Stimulated activated CD4-positive, alpha-beta T cell treated with anti-CD3 and anti-CD28 coated beads, TNF-alpha, amount 100 ng/mL, for 48 hours (primary cell): ENCODE measurements at regions not wholly inside any gene's neighbourhood (a gene's known extent, or its start where the extent isn't known, plus 50 kb on each side); places are given as distances from the start of the nearest gene placed in this dataset.
"Not testable (repeated sequence)": the region's sequence is repeated elsewhere in the genome, so short reads cannot be mapped to it uniquely, and the experiment has no call there.

Experiments
- DNase-seq, 3 donors: peaks; one replicate each; pipeline ENCODE4 v3.0.0-alpha.2; 2020; ENCODE audit warnings: low read depth in 3 of 3

DNA sequence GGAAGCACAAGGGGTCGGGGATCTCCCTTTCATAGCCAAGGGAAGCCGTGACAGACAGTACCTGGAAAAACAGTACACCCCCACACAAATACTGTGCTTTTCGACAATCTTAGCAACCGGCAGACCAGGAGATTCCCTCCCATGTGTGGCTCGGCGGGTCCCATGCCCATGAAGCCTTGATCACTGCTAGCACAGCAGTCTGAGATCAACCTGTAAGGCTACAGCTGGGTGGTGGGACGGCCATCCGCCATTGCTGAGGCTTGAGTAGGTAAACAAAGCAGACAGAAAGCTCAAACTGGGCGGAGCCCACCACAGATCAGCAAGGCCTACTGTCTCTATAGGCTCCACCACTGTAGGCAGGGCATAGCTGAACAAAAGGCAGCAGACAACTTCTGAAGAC is 180.2 kb upstream of the SOX6 start:
- no peak for DNase-seq

- DNase-seq, result no peak
These were observed 172.3 kb upstream of the SOX6 start for GRCh38 chr11:16528639-16529038.

DNA sequence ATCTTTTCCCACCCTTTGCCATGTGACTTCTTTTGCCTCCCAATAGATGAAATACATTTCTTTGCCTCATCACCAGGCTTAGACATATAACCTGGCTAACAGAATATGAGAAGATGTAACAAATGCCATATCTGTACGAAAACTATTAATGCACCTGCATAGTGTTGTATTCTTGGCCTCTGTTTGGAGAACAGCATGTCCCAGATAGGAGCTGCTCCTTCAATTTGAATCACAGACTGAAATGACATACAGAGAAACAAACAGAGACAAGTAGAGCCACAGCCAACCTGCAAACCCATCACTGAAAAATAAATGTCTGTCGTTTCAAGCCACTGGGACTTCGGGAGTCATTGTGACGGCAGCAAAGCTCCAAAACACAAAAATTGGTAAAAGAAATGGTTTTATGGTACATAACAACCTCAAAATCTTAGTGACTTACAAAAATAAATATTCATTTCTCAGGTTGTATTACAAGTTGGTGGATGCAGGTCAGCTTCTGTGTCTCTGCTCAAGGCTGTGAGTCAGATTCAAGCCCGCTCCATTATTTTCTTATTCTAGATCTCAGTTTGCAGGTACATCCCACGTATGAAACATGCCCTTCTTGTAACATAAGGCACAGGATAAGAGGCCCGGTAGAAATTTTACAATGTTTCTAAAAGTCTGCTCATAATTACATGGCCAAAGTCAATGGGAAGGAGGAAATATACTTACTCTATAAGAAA is 171.3 kb upstream of the SOX6 start:
- no peak for DNase-seq

- no peak for DNase-seq
These were observed 170.6 kb upstream of the SOX6 start for GRCh38 chr11:16526947-16527346.

GRCh38 chr11:16520713-16521112 is 164.4 kb upstream of the SOX6 start:
- not testable (repeated sequence) for DNase-seq

- DNase-seq, result no peak
These were observed 156.5 kb upstream of the SOX6 start for GRCh38 chr11:16512899-16513241.

GRCh38 chr11:16512198-16512898 is 156.0 kb upstream of the SOX6 start:
- DNase-seq, result no peak

DNA sequence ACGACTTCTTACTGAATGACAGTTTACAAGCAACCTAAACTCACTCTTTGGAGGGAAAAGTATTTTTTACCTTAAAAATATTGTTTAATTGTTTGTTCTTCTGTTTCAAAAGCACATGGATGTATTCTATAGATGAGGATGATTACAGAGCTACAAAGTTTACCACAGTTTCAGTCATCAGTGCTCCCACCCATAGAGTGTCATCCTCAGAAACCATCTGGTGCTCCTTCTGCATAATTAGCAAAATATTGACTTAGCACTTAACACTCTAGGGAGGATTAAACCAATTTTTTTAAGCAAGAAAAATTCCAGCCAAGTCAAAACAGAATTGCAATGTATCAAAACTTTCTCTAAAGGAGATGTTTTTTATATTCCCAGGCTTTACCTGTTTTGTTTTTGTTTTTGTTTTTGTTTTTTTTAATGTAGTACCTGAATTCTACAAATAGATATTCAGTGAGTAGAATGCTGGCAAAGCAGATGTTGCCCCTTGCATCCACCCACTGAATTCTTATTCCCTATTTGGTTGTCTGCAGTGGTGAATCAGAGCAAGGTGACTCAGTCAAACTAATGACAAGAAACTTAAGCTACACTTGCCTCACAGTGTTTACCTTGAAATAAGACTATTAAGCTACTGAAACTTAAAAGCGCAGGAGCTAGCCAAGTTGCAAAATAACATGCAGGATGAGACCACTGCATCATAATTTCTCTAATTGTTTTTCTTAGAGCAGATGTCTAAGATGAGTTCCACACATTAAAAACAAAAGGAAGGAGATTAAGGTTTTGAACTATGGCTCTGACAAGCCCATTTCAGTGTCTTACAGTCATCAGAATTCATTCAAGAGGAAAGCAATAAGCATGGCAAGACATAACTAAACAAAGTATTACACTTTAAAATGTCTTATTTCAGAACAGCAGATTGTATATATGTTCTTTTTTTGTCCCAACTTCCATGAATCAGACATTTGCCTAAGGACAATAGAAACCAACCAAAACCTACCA is 155.1 kb upstream of the SOX6 start:
- DNase-seq, result no peak

- DNase-seq, result no peak
These were observed 149.1 kb upstream of the SOX6 start for GRCh38 chr11:16505481-16505880.

- DNase-seq, result not testable (repeated sequence)
These were observed 147.5 kb upstream of the SOX6 start for GRCh38 chr11:16503891-16504290.

DNA sequence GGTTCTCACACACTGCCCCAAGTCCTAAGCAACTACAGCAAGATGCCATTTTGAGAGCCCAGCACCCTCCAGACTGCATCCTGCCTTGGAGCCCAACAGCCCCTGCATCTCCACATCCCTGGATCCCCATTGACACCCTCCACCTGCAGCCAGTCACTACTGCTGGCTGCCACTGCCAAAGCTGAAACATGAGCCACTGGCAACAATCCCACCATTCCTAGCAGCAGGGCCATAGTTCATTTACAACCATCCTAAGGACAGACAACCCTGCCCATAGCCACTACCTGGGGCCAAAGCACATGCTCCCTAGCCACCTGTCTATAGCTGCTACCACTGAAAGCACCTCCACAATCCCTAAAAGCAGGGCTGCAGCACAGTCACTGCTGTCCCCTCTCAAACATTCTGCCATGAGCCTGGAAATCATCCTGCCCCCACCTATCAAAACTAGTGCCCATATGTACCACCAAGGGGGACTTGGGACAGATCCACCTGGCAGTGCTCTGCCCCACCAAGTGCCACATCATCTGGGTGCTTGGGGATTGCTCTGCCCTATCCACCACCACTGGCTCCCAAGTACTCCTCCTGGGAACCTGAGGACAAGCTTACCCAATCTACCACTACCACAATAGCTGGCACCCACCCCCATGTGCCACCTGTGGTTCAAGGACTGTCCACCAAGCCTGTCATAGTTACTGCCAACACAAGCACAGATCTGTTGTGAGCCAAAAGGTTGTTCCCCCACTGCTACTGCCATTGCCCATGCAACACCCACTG is 138.8 kb upstream of the SOX6 start:
- no peak for DNase-seq

- DNase-seq, result no peak
These were observed 128.1 kb upstream of the SOX6 start for GRCh38 chr11:16484434-16484833.

- no peak for DNase-seq
These were observed 118.3 kb upstream of the SOX6 start for GRCh38 chr11:16474659-16475058.

DNA sequence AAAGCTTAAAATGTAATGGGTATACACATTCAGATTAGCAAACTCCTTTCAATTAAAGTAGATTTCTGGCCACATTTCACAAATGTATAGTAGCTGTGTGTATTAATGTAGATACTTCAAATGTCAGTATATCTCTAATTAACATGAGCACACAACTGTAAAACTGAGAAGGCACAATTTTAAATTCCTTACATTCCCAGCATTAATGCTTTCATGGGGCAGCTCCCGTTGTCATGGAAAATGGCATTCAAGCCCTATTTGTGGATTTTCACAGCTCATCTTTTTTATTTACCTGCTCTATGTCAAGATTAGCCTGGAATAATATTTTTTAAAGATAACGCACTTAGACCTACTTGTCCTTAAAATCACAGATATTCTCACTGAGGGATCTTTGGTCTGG is 113.6 kb upstream of the SOX6 start:
- DNase-seq, result no peak

DNA sequence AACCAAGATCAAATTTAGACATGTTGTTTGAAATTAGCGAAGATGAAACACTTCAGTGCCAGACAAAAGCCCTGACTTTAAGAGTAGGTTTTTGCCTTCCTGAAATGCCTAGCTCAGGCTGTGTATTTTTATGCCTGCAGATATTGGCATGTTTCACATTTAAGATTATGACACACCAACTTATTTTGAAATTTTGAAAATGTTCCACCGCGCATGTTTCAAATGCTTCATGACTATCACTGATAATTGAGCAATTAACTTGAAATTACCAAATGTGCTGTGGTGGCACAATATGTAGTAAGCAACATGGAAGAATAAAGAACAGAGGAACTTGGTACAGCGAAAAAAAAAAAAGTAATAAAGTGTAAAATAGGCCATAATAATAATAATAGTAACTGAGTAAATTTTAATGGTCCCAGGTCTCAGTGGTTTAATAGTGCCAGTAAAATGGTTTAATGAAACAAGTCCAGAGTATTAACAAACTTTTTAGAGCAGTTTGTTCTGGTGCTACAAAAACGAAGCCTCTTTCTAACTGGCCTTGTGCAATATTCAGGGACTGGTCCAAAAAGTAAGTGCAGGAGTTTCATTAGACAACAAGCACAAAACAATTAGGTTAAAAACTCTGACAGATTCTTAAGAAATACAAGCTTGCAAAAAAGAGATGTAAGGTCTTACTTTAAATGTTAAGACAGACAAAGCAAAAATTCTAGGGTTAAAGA is 112.5 kb upstream of the SOX6 start:
- no peak for DNase-seq

DNA sequence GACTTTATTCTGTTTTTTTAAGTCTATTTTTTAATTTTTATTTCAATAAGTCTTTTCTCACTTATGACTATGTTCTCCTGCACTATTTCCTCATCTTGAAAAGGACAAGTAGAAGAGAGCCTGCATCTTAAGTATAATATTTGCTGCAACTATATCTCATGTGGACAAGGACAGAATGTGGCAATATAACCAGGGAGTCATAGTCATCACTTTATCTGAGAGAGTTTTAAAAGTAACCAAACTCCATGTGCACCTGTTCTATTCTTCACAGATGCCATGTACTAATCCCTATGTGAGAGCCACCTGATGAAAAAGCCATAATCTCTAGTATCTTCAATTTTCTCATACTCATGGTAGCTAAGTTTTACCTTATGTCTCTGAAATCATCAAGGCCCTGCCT is 104.2 kb upstream of the SOX6 start:
- DNase-seq, result no peak

- DNase-seq, result no peak
These were observed 100.0 kb upstream of the SOX6 start for GRCh38 chr11:16456366-16456765.

DNA sequence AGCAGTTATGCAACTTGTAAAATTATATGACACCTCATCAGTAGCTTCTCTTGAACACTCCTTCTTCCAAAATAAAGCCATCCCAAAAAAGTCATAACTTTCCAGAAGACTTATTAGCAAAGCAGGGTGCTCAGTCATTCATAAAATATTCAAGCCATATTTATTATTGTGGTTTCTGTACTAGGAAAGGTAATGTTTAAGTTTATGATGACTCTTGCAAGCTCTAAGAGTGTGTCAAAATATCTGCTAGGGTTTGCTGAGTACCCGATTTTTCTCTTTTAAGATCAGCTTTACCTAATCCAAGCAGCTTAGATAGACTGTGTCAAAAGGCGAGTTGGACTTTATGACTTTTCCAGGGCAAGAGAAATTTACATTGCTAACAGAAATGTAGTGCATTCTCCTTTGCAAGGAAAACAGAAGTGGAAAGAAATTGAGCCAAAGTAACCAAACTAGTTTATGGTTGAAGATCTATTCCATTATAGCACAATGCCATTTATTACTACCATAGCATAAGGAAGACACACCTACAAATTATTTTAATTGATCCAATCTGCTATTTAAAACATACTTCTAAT is 98.0 kb upstream of the SOX6 start:
- no peak for DNase-seq

DNA sequence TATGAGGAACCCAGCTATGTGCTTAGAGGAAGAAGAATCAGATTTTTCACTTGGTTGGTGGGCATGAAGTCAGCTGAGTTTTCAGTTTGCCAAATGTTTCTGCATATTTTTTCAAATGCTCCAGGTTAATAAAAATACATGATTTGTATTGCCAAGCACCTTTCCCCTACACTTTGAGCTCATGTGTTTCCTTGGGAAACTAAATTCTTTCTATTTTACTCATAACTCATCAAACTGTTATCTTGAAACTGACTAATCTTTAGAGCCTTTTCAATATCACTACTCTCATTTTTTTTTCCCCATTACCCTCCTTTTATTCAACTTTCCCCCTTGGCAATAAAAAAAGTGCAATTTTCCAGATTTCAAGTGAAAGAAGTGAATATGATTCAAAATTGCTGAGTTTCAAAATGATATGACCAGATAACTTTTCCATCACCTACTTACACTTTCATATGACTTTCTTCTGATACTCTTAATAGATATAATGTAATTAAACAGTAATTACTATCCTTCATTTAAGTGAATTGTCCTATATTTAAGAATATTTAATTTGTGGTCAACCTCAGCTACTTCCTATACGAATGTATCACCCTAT is 91.9 kb upstream of the SOX6 start:
- no peak for DNase-seq

GRCh38 chr11:16441461-16441860 is 85.1 kb upstream of the SOX6 start:
- no peak for DNase-seq
